Non-pigmented ciliary epithelial cell (primary cell): ENCODE measurements at regions not wholly inside any gene's neighbourhood (a gene's known extent, or its start where the extent isn't known, plus 50 kb on each side); places are given as distances from the start of the nearest gene placed in this dataset.

Experiments
- DNase-seq: peaks from one replicate; pipeline ENCODE4 v3.0.0-alpha.2; 2010; ENCODE audit warnings: low read depth

GRCh38 chr12:69062621-69063237 lies 129.8 kb upstream of the CPM start:
- no peak for DNase-seq

DNA sequence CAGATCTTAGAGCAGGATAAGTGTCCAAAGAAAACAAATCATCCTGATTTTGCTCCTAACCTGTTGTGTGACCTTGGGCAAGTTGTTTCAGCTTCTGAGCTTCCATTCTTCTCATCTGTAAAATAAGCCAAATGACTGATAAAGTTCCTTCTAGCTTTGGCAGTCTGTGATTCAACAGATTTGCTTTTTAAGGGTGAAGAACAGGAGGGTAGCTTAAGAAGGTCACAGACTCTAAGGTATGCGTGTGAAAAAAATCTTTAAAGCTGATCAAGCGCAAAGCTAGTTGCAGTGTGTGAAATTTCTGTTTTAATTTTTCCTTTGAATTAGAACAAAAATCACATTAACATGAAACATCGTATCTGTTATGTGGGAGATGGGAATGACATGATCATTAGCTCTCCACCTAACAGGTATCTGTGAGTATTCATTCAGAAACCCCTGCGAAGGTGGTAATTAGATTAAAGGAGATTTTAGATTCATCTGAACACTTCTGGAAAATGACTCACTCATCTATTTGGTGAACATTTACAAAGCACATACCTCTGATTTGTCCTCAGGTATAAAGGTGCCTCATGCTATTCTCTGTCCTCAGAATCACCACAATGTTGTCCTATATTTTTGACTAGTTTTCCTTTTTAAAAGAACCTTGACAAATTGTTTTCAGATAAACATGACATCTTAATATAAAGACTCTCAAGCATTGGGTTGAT lies 131.9 kb upstream of the CPM start:
- no peak for DNase-seq

DNA sequence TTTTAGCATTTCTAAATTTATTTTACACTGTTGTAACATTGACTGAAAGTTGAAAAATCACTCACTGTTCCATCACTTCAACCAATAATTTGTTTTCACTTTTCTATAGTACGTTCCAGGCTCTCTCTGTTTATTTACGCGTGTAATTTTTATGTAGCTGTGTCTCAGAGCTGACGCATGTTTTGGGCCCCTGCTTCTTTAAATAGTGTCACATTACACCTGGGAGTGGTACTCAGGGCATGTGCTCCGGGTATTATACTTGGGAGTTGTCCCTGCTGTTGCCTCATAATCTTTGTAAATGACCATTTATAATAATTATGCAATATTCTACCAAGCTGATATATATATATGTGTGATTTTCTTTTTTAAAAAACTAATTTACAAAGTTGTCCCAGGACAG lies 132.8 kb upstream of the CPM start:
- DNase-seq: no peak

- no peak for DNase-seq
These were observed 133.8 kb upstream of the CPM start for GRCh38 chr12:69066492-69067373.

DNA sequence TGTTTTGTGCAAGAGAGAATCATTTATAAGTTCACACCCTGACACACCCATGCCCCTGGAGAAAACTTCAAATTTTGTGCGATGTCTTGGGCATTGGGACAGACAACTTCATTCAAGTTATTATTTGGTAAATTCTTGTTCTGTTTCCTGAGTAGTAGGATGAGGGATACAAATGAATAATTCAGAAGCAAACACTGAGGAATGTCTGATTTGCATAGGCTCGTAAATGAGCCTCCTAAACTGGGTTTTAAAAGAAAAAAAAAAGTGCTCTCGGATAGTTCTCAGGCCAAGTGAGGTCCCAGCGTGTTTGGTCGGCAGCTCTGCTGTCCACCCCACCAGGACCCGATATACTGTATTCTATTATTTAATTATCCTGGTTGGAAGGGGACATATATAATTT lies 134.7 kb upstream of the CPM start:
- no peak for DNase-seq

DNA sequence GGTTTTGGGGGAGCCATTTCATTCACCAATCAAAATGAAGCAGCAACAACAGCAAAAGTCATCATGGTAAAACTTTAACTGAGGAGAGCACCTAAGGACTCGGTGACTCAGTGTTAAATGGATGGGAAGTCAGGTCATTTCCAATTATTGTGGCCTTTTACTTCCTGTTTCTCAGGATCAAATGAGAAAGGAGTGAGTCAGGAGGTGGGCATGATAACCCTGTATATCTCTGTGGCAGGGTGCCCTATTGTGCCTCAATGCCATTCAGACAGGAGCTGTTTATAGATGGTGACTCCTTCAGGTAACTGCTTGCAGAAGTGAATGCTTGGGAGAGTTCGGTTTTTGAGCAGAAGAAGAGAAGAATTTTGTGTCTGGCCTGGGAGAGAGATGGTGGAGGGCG lies 135.5 kb upstream of the CPM start:
- DNase-seq: no peak

- DNase-seq: no peak
These were observed 136.5 kb upstream of the CPM start for GRCh38 chr12:69069479-69069878.

GRCh38 chr12:69070319-69071090 lies 137.5 kb upstream of the CPM start:
- no peak for DNase-seq

- DNase-seq: no peak
These were observed 138.1 kb upstream of the CPM start for GRCh38 chr12:69071091-69071370.

- no peak for DNase-seq
These were observed 140.1 kb upstream of the CPM start for GRCh38 chr12:69073035-69073434.

DNA sequence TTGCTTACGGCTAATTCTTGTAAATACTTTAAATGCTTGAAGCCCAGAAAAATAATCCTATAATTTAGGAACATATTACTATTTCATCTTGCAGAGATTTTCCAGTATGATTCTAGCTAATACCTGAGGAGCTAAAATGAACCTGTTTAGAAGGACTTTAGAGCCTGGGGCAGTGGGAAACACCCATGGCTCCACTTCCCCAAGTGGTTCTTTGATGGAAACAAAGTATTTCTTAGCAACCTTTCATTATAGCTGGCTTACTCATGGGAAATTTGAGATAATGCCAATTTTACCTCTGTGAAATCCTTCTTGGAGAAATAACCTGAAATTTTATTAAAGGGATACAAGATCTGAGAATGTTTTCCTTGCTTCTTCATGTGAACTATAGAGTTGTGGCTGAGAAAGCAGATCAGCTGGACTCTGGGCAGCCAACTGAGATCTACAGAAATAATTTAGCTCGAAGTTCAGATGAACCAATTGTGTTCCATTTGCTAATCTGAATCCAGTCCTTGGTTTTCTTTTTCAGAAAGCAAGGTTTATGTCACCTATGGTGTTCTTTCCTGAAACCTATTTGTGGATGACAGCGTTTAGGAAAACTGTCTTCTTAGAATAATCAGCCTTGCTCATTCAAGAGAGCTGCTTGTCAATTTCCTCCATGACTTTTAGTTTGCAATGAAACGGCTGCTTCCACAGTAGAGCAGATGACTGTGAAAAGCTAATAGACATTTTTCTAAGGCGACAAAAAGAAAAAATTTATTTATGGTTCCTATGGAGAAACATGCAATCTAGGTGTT lies 141.8 kb upstream of the CPM start:
- DNase-seq: no peak

DNA sequence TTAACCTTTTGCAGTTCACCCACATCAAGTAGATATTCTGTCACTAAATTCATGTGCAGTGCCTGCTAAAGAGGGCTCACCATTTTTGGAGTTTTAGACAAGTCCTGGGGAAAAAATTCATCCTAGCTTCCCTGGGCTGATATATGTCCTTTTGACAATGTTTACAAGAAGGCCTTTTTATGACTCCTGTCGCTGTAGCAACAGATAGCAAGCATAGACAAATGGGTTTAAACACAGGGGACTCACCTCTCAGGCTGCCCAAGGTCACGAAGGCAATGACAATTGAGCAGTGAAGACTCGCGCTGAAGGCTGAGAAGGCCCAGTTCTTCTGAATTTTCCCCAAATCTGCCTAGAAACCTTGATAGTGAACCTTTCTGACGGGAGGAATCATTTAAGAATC lies 150.7 kb upstream of the CPM start:
- no peak for DNase-seq

DNA sequence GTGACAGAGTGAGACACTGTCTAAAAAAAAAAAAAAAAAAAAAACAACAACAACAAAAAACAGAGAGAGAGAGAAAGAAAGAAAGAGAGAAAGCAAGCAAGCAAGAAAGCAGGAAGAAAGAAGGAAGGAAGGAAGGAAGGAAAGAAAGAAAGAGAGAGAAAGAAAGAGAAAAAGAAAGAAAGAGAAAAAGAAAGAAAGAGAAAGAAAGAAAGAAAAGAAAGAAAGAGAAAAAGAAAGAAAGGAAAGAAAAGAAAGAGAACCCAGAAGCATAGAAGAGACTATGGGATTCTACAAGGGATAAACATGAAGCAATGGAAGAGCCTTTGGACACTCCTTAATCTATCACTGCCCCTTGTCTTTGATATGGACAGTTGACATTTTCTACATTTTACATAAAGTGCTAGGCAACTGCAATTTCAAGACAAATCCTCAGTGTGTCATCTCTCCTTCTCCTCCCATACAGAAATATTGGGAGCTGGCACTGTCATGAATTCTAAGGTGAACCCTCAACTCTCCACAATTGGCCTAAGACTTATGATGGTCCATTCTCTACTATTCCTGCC lies 151.9 kb upstream of the CPM start:
- DNase-seq: no peak

DNA sequence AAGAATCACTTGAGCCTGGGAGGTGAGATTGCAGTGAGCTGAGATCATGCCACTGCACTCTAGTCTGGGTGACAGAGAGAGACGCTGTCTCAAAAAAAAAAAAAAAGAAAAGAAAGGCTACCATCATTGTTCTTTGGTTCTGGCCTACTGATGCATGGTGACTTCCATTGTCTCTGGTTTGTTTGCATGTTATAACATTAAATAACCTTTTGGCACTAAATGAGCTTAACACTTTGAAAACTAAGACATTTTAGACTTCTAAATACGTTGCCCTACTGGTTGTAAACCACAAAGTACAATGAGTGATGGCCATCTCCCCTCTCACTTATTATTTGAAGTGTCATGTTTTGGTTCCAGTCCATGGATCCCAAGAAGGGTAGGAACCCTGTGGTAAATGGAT lies 152.9 kb upstream of the CPM start:
- no peak for DNase-seq

- no peak for DNase-seq
These were observed 151.4 kb upstream of the CPSF6 start for GRCh38 chr12:69087986-69088385.

DNA sequence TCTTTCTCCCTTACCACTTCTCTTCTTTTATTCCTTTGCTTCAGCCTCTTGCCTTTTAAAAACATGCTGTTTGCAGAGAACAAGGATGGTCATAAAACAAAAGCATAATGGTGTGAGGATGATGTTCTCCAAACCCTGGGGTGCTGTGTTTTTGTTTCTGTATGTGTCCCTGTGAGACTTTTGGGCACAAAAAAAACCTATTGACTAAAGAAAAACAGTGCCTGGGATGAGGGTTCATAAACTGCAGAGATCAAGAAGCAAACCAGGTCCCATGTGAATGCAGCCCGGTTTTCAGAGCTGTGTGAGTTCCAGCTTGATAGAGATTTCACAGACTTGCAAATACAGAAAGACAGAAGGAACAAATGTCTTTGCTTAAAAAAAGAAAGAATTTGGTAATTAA lies 148.6 kb upstream of the CPSF6 start:
- DNase-seq: no peak

- no peak for DNase-seq
These were observed 147.8 kb upstream of the CPSF6 start for GRCh38 chr12:69091442-69092017.

- no peak for DNase-seq
These were observed 147.2 kb upstream of the CPSF6 start for GRCh38 chr12:69092137-69092536.

DNA sequence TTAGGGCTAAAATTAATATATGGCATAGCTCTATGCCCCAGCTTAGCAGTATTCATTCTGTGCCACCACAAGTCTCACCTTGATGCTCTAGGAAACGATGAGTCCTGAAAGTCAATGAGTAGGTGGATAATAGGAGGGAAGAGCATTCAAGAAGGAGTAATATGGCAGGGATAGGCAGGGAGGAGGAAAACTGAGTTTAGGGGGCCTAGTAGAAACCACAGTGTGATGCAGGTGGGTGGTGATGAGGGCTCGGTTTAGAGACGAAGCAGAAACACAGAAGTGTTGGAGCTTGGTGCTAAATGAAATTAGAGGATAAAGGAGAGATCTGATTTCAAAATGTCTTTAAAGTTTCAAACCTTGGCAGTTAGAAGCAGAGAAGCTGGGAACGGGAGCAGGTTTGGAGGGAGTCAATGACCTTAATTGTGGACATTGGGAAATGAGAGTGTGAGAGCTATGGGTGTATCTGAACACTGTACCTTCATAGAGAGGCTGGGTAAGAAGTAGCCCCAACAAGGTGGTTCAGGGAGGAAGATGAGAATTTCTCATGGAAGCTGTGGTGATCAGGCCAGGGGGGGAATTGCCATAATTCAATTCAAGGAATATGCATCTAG lies 144.7 kb upstream of the CPSF6 start:
- no peak for DNase-seq

GRCh38 chr12:69095765-69096477 lies 143.4 kb upstream of the CPSF6 start:
- no peak for DNase-seq
